ENCODE measurements at regions not wholly inside any gene's neighbourhood (a gene's known extent, or its start where the extent isn't known, plus 50 kb on each side); places are given as distances from the start of the nearest gene placed in this dataset.

GRCh38 chr10:107238275-107238674 lies 73.8 kb upstream of the SORCS1 start:
- H3K79me2 ChIP-seq (ENCODE audit: insufficient read depth, low read length) = no peaks in the 10 kb centered on the region
- WGBS (ENCODE audit: extremely low coverage, insufficient read length, low lambda C conversion rate) = no CpG with 5 or more reads among the region's 4 CpGs
- no peak for DNase-seq
- H2BK12ac ChIP-seq (ENCODE audit: insufficient read length, low read depth, low read length) = no peak overlapping the region
- no peak overlapping the region for H2AK5ac ChIP-seq (ENCODE audit: insufficient read length, low read length)
- H4K91ac ChIP-seq (ENCODE audit: insufficient read length, low read depth, low read length) = no peak overlapping the region
- no peak overlapping the region for H2BK20ac ChIP-seq (ENCODE audit: low read depth, low read length, poor library complexity, severe bottlenecking)
- H2BK15ac ChIP-seq (ENCODE audit: low read depth, low read length) = no peak overlapping the region
- H3K56ac ChIP-seq (ENCODE audit: insufficient read length, low read depth, low read length) = no peak overlapping the region
- no peak overlapping the region for H3K27ac Mint-ChIP-seq
- H3K4me2 ChIP-seq (ENCODE audit: insufficient read depth, insufficient read length, low read length) = no peak overlapping the region
- no peak overlapping the region for H4K8ac ChIP-seq (replicated peaks; ENCODE audit: insufficient read length, low read depth, low read length)
- H3T11ph ChIP-seq (ENCODE audit: low read length) = no peak overlapping the region
- H3K4ac ChIP-seq (ENCODE audit: low read depth, low read length) = no peak overlapping the region
- no peak overlapping the region for H3K23ac ChIP-seq (ENCODE audit: insufficient read length, low read depth, low read length)
- H3K27me3 ChIP-seq (ENCODE audit: insufficient read depth, low read length) = no peaks in the 10 kb centered on the region
- no peak overlapping the region for H3K9ac ChIP-seq (ENCODE audit: extremely low read depth, insufficient read length, low read length)
- no peak for TF ChIP-seq CTCF (conservative IDR thresholded peaks at IDR 0.05)
- H2BK5ac ChIP-seq (ENCODE audit: insufficient read length, low read length) = no peak overlapping the region
- H3K27ac ChIP-seq (ENCODE audit: insufficient read length, low read depth, low read length) = no peak overlapping the region
- H4K5ac ChIP-seq (ENCODE audit: insufficient read length, low read depth, low read length) = no peak overlapping the region
- no peak overlapping the region for H3K14ac ChIP-seq (ENCODE audit: insufficient read depth, low read length)
- H4K20me1 ChIP-seq (ENCODE audit: control insufficient read depth, insufficient read depth, insufficient read length) = no peaks in the 10 kb centered on the region
- no peaks in the 10 kb centered on the region for H3K4me1 Mint-ChIP-seq
- H3K79me1 ChIP-seq (ENCODE audit: insufficient read depth, low read depth, low read length, poor library complexity, severe bottlenecking) = no peaks in the 10 kb centered on the region
- no peak overlapping the region for H3K18ac ChIP-seq (ENCODE audit: insufficient read length, low read depth, low read length)
- H3K9me3 ChIP-seq (ENCODE audit: control insufficient read depth, low read depth, low read length) = no peaks in the 10 kb centered on the region
- no peak overlapping the region for H3K4me3 Mint-ChIP-seq
- no peaks in the 10 kb centered on the region for H3K36me3 Mint-ChIP-seq (ENCODE audit: insufficient read depth in 1 of 3, low read depth in 3 of 3)
- peaks cover 2% of the 10 kb centered on the region for H3K27me3 Mint-ChIP-seq (ENCODE audit: low read depth)
- no peaks in the 10 kb centered on the region for H3K4me1 ChIP-seq (ENCODE audit: insufficient read depth, low read length)
- no peak overlapping the region for H2BK120ac ChIP-seq (ENCODE audit: low read depth, low read length, poor library complexity, severe bottlenecking)
- no peaks in the 10 kb centered on the region for H3K23me2 ChIP-seq (ENCODE audit: insufficient read length, low read depth, low read length, poor library complexity, severe bottlenecking)
- no peak overlapping the region for H2AFZ ChIP-seq (ENCODE audit: low read length)
- H3K9me3 Mint-ChIP-seq = no peaks in the 10 kb centered on the region; a peak in 1 of 5 replicates

All from H9 (cell line).